ENCODE measurements at regions not wholly inside any gene's neighbourhood (a gene's known extent, or its start where the extent isn't known, plus 50 kb on each side); places are given as distances from the start of the nearest gene placed in this dataset.
"Not testable (repeated sequence)": the region's sequence is repeated elsewhere in the genome, so short reads cannot be mapped to it uniquely, and the experiment has no call there.

DNA sequence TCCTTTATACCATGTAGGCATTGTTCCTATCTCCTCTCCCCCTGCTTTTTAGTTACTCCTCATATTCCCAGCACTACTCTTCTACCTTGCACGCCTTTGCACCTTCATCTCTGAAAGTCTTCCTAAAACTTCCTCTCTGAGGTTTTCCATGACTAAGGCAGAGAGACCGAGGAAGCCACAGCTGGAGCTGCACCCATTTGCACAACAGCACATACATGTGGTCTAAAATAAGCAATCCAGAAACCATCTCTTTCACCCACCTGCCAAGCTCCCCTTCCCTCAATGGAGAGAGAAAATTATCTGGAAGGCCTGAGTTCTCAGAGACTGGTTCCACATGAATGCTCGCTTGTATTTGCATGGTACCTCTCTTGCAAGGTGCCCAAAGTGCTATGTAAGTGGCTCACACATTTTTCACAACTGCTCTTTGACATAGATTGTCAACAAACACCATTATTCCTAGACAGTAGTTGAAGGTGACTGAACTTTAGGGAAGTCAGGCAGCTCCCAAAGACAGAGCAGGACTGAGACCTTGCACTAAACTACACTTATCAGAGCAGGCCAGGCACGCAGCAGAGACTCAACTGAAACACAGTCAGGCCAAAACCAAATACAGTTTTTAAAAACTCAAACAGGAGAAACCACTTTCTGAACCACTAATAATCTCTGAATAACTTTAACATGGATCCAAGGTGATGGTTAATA, 313.2 kb downstream of the TFAP2A start:
- DNase-seq, result no peak

DNA sequence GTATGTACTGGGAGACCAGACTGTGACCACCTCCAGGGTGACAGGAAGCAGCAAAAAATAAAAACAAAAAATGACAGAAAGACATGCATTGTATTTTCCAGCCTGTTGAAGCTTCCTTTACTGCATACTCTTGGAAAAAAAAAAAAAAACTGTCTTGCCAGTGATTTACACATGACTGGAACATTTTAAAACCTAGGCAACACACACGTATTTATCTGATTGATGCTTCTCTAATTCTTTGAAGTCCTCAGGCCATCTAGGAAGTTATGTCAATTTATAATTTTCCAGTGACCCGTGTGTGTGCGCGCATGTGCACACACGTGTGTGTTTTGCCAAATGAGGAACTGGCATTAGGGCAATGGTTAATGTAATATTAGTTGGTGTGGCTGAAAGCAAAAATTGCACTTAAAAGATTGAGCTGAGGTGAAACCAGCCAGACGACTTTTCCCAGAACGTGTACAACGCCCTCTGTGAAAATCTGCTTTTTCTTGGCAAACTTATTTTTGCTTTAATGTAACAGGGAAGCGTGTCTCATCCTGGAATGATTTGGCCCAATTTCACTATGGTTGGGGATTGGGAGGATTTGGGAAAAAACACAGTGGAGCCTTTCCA, 315.2 kb downstream of the TFAP2A start:
- DNase-seq, result no peak

DNA sequence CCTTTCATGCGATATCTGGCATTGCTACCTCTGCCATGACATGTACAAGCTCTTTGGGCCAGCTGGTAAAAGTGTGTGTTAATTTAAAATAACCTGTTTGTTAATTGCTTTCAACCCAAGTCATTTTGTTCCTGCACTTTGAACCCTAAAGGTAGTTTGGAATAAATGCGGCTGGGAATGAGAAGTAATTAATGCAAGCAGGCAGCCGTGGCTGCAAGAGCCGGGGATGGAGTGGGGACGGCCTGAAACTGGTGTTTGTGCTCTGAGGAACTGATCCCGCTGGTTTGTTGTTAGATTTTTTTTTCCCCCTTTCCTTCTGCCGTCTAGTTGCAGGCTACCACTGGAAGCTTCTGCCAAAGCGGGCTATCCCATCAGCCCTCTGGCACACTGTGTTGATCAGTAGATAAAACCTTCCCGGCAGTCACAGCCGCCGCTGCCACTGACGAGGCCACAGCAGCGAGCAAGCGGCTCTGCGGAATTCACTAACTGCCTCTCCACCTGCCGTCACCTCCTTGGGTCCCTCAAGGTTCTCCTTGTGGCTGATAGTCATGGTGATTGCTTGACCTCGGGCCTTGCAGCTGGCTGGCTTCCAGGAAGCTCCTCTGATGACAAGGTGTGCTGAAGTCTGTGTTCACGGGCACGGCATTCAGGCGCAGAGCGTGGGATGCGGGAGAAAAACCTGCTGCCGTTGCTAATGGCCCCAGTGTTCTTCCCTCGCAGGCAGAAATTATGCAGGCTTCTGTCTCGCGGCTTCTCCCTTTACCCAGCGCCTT, 315.9 kb downstream of the TFAP2A start:
- DNase-seq, result no peak

DNA sequence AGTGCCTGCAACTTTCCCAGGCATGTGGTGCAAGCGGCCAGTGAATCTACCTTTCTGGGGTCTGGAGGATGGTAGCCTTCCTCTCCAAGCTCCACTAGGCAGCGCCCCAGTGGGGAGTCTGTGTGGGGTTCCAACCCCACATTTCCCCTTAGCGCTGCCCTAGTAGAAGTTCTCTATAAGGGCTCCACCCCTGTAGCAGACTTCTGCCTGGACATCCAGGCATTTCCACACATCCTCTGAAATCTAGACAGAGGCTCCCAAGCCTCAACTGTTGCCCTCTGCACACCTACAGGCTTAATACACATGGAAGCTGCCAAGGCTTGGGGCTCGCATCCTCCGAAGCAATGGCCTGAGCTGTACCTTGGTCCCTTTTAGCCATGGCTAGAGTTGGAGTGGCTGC, 321.6 kb downstream of the TFAP2A start:
- DNase-seq, result no peak

DNA sequence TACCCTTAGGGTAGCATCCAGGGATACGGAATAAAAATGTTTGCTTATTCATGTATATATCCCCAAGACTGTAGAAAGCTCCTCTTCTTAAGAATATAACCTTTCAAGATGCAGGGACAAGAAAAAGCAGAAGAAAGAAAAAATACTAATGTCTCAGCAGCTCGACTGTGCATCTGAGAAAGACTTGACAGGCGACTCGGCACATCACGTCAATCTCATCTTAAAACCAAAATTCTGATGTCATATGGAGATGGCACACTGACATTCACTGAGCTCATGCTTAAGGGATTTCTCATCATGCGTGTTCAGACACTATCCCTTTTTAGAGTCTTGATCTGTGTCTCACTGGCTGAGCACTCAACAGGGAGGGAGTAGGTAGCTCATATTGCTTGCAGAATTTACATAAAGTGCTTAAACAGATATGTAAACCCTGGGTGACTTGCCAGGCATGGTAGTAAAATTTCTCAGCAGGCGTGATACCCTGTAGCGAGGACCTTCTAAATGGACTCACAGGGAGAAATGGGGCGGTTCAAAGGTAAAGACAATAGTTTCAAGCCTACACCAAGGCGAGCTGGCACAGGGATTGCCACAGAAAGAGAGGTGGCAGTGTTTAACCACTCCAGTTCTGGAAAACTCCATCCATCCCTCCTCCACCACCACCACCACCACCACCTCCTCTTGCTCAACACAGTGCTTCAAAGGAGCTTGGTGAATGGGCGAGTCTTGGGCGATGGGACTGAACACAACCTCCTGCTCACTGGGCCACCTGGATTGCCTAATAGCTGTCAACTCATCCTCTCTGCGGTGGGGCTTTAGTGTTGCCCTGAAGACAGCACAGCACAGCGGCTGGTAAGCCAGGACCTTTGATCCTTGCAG, 330.5 kb downstream of the TFAP2A start:
- DNase-seq, result no peak

DNA sequence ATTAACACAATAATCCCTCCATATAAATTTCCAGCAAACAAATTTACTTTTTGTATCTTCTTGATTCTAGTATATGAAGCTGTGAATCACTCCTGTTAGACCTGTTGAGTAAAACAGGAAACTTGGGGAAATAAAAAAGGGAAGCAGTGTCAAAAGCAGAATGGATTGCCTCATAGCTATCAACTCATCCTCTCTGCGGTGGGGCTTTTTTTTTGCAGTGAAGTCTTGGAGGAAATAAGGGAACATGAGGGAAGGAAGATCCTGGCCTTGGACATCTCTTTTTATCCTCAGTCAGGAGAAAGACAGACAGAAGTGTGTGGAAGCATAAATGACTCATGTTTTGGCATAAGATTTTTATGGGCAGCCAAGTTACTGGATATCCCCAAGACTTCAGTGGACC, 332.5 kb downstream of the TFAP2A start:
- DNase-seq, result no peak

DNA sequence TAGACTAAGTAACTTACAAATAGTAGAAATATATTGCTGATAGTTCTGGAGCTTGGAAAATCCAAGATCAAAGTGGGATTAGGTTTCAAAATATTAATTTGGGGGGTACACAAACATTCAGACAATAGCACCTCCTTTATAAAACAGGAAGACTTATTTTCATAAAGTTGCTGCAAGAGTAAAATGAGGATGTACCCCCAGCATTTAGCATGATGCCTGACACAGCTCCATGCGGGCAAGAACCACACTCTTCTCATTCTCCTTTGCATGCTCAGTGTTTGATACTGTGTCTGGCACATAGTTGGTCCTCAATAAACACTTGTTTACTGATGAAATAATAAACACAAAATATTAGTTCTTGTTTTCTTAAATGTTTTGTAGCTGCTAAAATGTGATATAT, 332.9 kb downstream of the TFAP2A start:
- no peak for DNase-seq

DNA sequence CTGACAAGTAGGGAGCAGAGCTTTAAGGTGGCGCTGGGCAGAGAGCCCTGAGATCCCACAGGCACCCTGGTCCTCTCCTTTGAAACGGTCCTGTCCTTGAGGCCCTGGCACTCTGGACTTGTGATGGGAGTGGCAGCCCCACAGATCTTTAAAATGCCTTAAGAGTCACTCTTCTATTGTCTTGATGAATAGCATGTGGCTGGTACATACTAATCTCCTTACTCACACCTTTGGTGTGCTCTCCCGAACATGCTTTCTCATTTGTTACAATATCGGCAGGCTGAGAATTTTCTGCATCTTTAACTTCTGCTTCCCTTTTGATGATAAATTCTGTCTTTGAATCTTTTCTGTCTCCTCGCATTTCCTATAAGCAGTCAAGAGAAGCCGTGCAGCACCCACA, 333.8 kb downstream of the TFAP2A start:
- DNase-seq, result no peak

DNA sequence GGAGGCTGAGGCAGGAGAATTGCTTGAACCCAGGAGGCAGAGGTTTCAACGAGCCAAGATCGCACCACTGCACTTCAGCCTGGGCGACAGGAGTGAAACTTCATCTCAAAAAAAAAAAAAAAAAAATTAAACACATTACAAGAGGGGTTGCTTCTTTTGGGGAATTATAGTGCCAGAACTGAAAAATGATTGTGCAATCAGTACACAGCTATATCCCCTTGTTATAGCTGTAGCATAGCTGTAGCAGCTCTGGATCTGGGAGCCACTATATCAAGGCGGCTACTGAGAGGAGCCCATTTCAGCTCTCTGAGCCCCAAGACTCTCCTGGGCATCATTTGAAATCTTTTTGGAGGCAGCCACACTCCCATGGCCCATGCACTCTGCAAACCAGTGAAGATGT, 334.3 kb downstream of the TFAP2A start:
- no peak for DNase-seq

DNA sequence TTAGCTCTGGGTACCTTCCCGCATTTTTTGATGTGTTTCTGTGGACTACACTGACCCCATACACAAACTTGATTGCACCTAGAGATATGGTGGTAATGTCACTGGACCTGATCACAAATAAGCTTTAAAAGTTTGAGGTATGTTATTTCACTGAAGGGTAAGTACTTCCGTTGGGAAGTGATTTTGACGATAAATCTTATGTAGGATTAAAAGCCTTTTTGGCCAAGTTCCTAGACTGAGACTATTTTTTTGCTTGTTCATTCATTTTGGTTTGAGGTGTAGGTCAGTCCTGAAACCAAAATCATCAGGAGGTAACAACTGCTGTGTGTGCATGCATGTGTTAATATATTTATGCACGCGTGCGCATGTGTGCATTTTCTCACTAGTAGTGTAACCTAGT, 336.3 kb downstream of the TFAP2A start:
- no peak for DNase-seq

DNA sequence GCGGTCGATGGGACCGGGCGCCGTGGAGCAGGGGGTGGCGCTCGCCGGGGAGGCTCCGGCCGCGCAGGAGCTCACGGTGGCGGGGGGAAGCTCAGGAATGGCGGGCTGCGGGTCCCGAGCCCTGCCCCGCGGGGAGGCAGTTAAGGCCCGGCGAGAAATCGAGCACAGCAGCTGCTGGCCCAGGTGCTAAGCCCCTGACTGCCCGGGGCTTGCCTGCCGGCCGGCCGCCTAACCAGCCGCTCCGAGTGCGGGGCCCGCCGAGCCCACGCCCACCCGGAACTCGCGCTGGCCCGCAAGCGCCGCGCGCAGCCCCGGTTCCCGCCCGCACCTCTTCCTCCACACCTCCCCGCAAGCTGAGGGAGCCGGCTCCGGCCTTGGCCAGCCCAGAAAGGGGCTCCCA, 340.1 kb downstream of the TFAP2A start:
- DNase-seq, result not testable (repeated sequence)

DNA sequence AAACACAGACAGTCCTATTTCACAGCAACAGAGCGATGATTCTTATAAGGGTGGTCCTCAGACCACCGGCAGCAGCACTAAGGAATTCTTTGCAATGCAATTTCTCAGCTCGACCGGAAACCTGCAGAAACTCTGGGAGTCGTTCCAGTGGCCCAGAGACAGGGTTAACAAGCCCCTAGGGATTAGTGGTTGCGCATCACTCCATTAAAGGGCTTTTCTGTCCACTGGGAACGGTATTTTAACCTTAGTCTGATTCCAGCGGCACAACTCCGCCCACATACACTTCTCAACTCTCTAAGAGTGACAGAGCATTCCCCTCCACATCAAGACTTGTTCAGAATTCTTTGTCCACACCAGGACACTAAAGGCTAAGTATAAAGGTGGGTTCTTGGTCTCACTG, 341.5 kb downstream of the TFAP2A start:
- DNase-seq, result no peak

DNA sequence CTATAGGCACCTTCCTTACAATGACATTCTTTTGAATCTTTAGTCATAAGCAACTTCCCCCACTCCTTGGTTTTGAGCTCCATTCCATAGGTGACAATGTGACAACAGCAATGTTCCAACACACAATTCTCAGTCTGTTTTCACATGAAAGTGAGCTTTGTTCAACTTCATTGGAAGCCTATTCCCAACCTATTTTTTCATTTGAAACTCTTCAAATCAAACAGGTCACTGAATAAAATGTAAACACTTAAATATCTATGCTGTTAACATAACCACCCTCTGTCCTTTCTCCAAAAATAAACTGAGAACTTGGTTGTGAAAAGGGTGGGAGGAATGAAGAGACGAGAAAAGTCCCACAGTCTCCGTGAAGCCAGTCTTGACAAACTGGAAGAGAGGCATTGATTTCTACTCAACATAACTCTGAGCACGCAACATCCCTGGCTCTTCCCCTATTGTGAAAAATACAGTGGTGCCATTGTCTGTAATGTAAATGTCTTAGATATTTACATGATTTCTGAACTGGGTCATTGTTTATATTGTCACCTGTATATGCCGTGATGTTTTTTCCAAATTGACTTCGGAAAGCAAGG, 343.1 kb downstream of the TFAP2A start:
- no peak for DNase-seq

DNA sequence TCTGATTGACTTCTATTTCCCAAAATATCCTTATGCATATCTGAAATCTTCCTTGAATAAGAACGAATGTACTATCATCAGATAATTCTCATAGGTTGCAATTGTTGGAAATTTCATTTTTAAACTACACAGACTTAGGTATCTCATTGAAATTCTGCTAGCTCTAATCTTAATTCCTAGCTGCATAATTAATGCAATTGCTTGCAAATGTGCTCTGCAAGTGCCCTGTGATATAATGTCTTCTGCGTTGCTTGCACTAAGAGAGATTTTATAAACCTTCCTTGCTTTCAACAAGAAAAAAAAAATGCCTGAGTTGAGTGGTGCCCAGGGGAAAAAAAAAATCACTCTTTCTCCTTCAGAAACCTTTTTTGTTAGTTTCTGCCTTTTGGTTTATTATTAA, 354.9 kb downstream of the TFAP2A start:
- DNase-seq, result no peak

DNA sequence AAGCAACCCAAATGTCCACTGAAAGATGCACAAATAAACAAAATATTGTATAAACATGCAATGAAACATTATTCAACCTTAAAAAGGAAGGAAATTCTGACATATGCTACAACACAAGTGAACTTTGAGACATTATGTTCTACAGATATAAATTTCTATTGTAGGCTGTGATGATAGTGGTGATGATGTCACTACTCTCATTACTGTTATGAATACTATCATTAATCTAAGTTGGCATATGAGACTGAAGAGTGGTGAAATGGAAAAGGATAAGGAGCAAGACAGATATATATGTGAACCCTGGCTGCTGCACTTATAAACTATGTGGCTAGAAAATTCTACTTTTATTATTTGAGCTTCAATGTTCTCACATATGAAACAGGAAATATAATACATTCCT, 360.2 kb downstream of the TFAP2A start:
- DNase-seq, result no peak

DNA sequence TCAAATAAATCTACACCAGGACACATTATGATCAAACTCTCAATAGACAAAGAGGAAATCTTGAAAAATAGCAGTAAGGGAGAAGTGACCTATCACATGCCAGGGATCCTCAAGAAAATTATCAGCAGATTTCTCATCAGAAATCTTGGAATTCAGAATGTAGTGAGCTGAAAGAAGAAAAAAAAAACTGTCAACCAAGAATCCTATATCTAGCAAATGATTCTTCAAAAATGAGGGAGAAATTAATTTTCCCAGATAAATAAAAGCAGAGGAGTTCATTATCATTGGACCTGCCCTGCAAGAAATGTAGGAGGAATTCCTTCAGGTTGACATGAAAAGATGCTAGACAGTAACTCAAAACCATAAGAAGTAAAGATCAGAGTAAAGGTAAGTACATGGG, 363.6 kb downstream of the TFAP2A start:
- DNase-seq, result no peak

DNA sequence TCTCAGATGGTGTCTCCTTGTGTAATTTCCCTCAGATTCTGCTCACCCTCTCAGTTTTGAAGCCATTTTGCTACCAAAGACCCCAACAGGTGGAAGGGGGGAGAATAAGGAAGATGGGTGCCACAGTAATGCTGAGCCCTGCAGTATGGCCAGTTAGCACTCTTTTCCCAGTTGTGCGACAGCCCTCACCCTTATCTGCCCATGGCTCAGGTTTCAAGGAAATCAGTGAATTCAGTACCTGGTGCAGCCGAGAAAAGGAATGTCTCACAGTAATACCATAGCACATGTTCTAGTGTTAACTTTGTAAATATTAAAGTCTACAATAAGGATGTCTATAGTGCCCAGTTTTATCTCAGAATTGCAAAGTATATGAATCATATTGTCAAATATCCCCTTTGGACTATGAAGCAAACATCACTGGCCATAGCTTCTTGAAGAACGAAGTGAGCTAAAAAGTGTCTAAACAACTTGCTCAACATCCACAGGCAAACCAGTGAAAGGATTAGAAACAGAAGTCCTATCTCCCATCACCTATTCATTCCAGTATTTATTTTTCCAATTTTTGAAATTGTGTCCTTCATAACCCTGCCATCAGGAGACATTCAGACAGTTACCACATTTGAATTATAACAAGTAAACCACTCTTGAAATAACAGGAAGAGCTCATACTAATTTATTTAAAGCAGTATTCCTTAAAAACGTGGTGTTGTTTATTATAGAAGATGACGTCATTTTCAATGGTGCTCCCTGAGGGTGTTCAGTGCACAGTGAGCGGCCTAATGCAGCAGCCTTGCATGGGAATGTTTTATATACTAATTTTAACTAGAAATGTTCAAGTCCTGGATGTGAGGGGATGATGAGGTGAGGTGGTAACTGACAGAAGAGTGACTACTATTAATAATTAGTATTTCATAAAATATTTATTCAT, 366.2 kb downstream of the TFAP2A start:
- no peak for DNase-seq

DNA sequence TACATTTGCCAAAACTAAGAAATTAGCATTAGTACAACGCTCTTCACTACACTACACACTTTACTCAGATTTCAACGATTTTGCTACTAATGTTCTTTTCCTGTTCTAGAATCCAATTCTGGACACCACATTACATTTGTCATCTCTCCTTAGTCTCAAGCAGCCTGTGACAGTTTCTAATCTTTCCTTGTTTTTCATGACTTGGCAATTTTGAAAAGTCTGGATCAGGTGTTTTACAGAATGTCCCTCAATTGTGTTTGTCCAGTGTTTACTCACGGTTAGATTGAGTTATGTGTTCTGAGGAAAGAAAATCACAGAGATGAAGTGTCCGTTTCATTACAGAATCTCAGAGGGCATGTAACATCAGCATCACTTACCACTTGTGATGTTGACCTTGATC, 372.6 kb downstream of the TFAP2A start:
- DNase-seq, result no peak

DNA sequence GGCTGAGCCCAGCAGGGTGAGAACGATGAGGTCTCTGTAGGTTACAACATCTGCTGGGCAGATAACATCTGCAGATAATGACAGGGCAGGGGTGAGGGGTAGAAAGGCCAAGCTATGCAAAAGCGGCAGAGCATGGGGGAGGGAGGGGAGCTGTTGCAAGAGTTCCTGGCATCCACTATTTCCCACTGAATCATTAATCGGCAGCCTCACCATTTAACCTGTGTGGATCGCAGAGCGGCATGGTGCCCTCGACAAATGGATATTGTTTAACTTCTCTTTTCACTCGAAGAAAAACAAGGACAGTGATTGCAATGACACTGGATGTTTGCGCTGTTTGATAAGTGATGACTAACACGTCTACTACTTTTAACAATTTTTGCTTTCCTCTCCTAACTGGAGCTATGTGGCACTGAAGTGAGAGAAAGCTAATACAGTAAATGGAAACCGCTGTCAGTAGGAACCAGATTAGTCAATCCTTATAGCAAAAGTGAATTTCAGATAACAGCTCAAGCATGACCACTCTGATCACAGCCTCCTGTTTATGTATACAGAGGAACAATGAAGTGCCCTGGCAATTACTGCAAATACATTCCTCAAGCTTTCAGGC, 381.5 kb downstream of the TFAP2A start:
- no peak for DNase-seq

DNA sequence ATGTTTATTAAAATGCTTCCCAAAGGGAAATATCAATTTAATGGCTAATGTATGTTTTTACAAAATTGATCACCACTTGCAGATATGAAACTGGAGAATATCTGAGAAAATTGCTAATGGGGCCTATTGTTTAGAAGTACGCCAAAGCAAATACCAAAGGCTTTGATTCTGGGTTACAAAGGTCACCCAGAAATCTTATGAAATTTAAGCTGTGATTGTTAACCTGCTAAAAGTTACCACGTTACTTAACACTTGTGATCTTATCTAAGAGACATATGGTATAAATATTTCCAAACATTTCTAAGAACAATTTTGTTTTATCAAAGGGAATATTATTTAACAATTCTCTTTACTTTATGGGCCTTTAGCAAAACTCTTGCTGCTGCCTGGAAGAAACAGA, 383.3 kb downstream of the TFAP2A start:
- DNase-seq, result no peak

DNA sequence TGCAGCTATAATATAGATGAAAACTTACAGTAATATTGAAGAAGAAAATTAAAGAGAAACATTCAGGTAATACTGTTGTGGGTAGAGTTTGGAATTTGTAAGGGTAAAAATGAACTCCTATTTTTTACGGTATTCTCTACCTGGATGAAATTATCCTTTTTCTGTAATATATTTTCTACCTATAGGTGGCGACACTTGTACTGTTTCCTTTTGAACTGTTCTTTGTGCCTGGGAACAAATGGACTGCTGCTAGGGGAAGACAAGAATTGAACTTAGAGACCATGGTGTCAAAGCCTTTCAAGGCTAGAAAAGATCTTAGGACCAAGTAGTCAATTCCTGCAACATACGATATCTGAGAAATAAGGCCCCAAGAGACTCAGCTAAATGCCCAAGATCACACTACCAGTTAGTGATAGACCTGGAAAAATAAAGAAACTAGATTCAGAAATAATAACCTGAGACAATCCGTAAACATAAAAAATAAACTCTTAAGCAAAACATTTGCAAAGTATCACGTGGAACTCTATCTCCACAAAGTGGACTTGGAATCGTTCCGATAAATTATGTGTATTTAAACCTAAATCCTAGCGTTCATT, 383.8 kb downstream of the TFAP2A start:
- no peak for DNase-seq

All from stimulated activated CD4-positive, alpha-beta T cell treated with anti-CD3 and anti-CD28 coated beads, Interleukin-2, amount 100 ng/mL, for 48 hours (primary cell).